Neural cell (in vitro differentiated cells): ENCODE measurements at regions not wholly inside any gene's neighbourhood (a gene's known extent, or its start where the extent isn't known, plus 50 kb on each side); places are given as distances from the start of the nearest gene placed in this dataset.

Experiments used
- EP300 ChIP-seq: fragments of 450-650 bp; conservative IDR thresholded peaks from 2 replicates; pipeline ENCODE4 v1.6.1; 2014; ENCODE audit warnings: antibody characterized with exemption, mild to moderate bottlenecking, moderate library complexity; ENCODE audit not compliant: poor library complexity, severe bottlenecking
- EZH2 ChIP-seq: fragments of 200-600, 300-800 bp; shearing (Covaris generic), sonication (generic); IDR thresholded peaks from 2 replicates; pipeline ENCODE4 v1.6.1; 2014; ENCODE audit warnings: antibody characterized with exemption, low read length, borderline replicate concordance, mild to moderate bottlenecking; ENCODE audit not compliant: insufficient read depth, poor library complexity, severe bottlenecking
- MXI1 ChIP-seq: fragments of 450-650 bp; conservative IDR thresholded peaks from 2 replicates; pipeline ENCODE4 v1.6.1; 2014; ENCODE audit warnings: antibody characterized with exemption, mild to moderate bottlenecking; ENCODE audit not compliant: poor library complexity, severe bottlenecking
- POLR2AphosphoS5 ChIP-seq: IDR thresholded peaks from 2 replicates; pipeline ENCODE4 v1.6.1; 2012
- RAD21 ChIP-seq: fragments of 450-650 bp; conservative IDR thresholded peaks from 2 replicates; pipeline ENCODE4 v1.6.1; 2014; ENCODE audit warnings: antibody characterized with exemption, mild to moderate bottlenecking, moderate library complexity
- REST ChIP-seq: IDR thresholded peaks from 2 replicates; pipeline ENCODE4 v1.6.1; 2012; ENCODE audit warnings: borderline replicate concordance
- SMC3 ChIP-seq: fragments of 450-650 bp; conservative IDR thresholded peaks from 2 replicates; pipeline ENCODE4 v1.6.1; 2014; ENCODE audit warnings: antibody characterized with exemption, mild to moderate bottlenecking, moderate library complexity; ENCODE audit not compliant: poor library complexity
- TAF1 ChIP-seq: IDR thresholded peaks from 2 replicates; pipeline ENCODE4 v1.6.1; 2012; ENCODE audit warnings: low read depth
- TF ChIP-seq, protein P1 (sequence below): fragments of 450-650 bp; IDR thresholded peaks from 2 replicates; pipeline ENCODE4 v1.5.1; 2014; ENCODE audit warnings: antibody characterized with exemption, mild to moderate bottlenecking, moderate library complexity; ENCODE audit not compliant: poor library complexity, severe bottlenecking

DNA sequence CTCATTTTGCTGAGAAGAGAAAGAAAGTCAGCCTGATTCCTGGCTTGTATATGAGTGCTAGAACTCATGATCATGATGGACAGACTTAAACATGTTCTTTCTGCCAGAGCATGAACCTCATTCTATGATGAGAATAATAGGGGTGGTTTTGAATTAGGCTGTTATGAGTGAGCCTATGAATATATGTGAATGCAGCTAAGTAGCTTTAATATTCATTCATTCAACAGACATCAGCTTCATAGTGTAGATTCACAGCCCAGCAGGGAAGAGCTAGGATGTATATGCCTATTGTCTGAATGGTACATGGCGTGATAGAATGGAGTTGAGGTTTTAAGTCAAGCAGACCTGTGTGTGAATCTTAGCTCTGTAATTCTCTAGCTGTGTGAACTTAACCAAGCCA, 573.2 kb downstream of the DHX35 start:
- TF ChIP-seq, protein P1, sequence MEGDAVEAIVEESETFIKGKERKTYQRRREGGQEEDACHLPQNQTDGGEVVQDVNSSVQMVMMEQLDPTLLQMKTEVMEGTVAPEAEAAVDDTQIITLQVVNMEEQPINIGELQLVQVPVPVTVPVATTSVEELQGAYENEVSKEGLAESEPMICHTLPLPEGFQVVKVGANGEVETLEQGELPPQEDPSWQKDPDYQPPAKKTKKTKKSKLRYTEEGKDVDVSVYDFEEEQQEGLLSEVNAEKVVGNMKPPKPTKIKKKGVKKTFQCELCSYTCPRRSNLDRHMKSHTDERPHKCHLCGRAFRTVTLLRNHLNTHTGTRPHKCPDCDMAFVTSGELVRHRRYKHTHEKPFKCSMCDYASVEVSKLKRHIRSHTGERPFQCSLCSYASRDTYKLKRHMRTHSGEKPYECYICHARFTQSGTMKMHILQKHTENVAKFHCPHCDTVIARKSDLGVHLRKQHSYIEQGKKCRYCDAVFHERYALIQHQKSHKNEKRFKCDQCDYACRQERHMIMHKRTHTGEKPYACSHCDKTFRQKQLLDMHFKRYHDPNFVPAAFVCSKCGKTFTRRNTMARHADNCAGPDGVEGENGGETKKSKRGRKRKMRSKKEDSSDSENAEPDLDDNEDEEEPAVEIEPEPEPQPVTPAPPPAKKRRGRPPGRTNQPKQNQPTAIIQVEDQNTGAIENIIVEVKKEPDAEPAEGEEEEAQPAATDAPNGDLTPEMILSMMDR = no peak
- no peak for TF ChIP-seq POLR2AphosphoS5
- TF ChIP-seq RAD21 = no peak
- TF ChIP-seq REST = no peak
- no peak for TF ChIP-seq EZH2
- no peak for TF ChIP-seq MXI1
- TF ChIP-seq SMC3 = no peak
- no peak for TF ChIP-seq EP300
- TF ChIP-seq TAF1 = no peak
